HFFc6 (cell line): ENCODE measurements at regions not wholly inside any gene's neighbourhood (a gene's known extent, or its start where the extent isn't known, plus 50 kb on each side); places are given as distances from the start of the nearest gene placed in this dataset.

Experiments used
- DNase-seq: peaks from one replicate; pipeline ENCODE4 v3.0.0-alpha.2; 2018
- H3K27ac Mint-ChIP-seq: 2 replicates; pipeline ENCODE4 v1.8.0; 2020; ENCODE audit warnings: mild to moderate bottlenecking, mixed read lengths
- H3K27me3 Mint-ChIP-seq: 2 replicates; pipeline ENCODE4 v1.8.0; 2021; ENCODE audit warnings: mild to moderate bottlenecking, moderate library complexity, mixed read lengths; ENCODE audit not compliant: insufficient read depth
- H3K36me3 Mint-ChIP-seq: 2 replicates; pipeline ENCODE4 v1.8.0; 2021; ENCODE audit warnings: low read depth, mixed read lengths
- H3K4me1 Mint-ChIP-seq: 2 replicates; pipeline ENCODE4 v1.8.0; 2020; ENCODE audit warnings: low read depth, mixed read lengths
- H3K4me3 Mint-ChIP-seq: 2 replicates; pipeline ENCODE4 v1.8.0; 2020; ENCODE audit warnings: mild to moderate bottlenecking, moderate library complexity, mixed read lengths
- H3K9me3 Mint-ChIP-seq: 2 replicates; pipeline ENCODE4 v1.8.0; 2020; ENCODE audit warnings: mild to moderate bottlenecking, mixed read lengths
- TF ChIP-seq, protein P1 (sequence below): fragments of 200-600 bp; sonication (generic); IDR thresholded peaks from 2 replicates; pipeline ENCODE4 v1.5.0; 2021; ENCODE audit warnings: antibody characterized with exemption, mild to moderate bottlenecking

DNA sequence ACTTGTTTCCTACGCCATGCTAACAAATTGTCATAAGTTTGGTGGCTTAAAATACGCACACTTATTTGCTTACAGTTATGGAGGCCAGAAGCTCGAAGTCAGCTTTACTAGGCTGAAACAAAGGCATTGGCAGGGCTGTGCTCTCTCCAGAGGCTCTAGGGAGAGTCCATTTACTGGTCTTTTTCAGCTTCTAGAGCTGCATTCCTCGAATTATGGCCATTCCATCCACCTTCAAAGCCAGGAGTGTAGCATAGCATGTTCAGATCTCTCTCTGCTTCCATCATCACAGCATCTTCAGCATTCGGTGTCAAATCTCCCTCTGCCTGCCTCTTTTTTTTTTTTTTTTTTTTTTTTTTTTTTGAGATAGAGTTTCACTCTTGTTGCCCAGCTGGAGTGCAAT lies 670.2 kb downstream of the ACTL7B start:
- Mint-ChIP-seq H3K27me3 (no peaks in the 10 kb centered on the region; the same call in 1 of the 2 replicates), H3K9me3 (peaks cover 25% of the 10 kb centered on the region), H3K4me1 (no peaks in the 10 kb centered on the region), H3K27ac (no peak overlapping the region), H3K36me3 (no peaks in the 10 kb centered on the region), H3K4me3 (no peak overlapping the region)
- TF ChIP-seq, protein P1, sequence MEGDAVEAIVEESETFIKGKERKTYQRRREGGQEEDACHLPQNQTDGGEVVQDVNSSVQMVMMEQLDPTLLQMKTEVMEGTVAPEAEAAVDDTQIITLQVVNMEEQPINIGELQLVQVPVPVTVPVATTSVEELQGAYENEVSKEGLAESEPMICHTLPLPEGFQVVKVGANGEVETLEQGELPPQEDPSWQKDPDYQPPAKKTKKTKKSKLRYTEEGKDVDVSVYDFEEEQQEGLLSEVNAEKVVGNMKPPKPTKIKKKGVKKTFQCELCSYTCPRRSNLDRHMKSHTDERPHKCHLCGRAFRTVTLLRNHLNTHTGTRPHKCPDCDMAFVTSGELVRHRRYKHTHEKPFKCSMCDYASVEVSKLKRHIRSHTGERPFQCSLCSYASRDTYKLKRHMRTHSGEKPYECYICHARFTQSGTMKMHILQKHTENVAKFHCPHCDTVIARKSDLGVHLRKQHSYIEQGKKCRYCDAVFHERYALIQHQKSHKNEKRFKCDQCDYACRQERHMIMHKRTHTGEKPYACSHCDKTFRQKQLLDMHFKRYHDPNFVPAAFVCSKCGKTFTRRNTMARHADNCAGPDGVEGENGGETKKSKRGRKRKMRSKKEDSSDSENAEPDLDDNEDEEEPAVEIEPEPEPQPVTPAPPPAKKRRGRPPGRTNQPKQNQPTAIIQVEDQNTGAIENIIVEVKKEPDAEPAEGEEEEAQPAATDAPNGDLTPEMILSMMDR, result no peak
- no peak for DNase-seq

DNA sequence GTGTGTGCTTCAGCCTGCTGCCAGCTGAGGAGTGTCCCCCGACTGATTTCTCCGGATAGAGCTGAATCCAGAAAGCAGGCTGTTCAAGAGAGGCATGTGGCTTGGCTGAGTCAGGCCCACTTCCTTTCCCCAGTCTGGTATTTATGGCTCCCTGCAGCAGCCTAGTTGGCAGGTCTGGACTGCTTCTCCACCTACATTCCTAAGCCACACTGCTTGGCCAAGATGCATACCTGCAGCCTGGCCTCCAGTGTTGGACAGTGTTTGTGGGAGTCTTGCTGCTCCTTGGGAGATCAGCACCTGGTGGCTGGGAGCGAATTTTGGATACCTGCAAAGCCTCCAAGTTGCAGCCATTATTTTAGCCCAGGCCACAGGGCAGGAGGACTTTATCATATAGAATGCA lies 670.8 kb downstream of the ACTL7B start:
- Mint-ChIP-seq H3K36me3 (no peaks in the 10 kb centered on the region), H3K27ac (no peak overlapping the region), H3K4me1 (no peaks in the 10 kb centered on the region), H3K4me3 (no peak overlapping the region), H3K9me3 (peaks cover 26% of the 10 kb centered on the region), H3K27me3 (no peaks in the 10 kb centered on the region)
- DNase-seq, result no peak
- TF ChIP-seq, protein P1, result no peak

DNA sequence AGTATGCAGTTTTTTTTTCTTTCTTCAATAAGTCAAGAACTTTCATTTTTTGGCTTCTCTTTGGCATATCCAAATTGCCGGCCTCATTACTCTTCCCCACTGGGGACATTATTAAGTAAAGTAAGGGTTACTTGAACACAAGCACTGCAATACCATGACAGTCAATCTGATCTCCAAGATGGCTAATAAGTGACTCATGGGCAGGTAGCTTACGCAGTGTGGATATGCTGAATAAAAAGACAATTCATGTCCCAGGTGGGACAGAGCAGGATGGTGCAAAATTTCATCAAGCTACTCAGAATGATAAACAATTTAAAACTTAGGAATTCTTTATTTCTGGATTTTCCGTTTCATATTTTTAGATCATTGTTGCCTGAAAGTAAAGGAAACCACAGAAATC lies 671.8 kb downstream of the ACTL7B start:
- DNase-seq, result no peak
- Mint-ChIP-seq H3K9me3 (peaks cover 23% of the 10 kb centered on the region), H3K36me3 (no peaks in the 10 kb centered on the region), H3K4me3 (no peak overlapping the region), H3K27me3 (no peaks in the 10 kb centered on the region), H3K4me1 (no peaks in the 10 kb centered on the region), H3K27ac (no peak overlapping the region)
- TF ChIP-seq, protein P1, result no peak

DNA sequence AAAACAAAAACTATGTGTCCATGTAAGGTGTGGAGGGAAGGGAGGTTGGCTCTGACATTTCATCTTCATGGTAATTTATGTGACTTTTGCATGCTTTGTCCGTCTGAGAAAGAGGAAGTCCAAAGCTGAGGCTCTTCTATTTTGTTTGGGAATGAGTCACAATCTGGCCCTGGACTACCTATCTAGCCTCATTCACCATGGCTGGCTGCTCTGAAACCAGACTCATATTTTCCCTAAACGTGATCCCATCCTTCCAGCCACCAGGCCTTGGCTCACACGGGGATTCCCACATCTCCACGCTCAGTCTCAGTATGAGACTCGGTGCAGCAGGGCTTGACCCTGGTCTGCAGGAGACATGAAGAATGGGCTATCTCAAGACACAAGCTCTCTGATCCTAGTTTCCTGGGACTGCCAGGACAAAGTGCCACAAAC lies 672.8 kb downstream of the ACTL7B start:
- no peaks in the 10 kb centered on the region for H3K36me3 Mint-ChIP-seq
- H3K27ac Mint-ChIP-seq, result no peak overlapping the region
- H3K4me3 Mint-ChIP-seq, result no peak overlapping the region
- no peaks in the 10 kb centered on the region for H3K4me1 Mint-ChIP-seq
- DNase-seq, result no peak
- peaks cover 20% of the 10 kb centered on the region for H3K9me3 Mint-ChIP-seq
- no peaks in the 10 kb centered on the region for H3K27me3 Mint-ChIP-seq
- TF ChIP-seq, protein P1, result no peak

DNA sequence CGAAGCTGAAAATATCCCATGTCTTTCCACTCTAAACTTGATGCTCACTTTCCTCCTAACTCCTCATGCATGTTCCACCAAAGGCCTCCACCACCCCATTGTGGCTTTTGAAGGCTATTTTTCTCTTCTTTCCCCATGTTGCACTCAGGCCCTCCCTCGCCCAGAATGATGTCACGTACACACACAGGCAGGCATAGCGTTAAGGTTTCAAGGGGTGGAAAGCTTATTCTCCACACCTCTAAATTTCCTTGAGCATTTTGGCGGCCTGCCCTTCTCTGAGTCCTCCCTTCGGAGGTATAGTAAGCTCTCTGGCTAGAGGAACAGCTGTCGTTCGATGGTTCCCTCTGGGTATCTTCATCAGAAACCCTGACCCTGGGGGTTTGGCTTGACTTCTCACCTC lies 673.5 kb downstream of the ACTL7B start:
- Mint-ChIP-seq H3K36me3 (no peaks in the 10 kb centered on the region), H3K4me3 (no peak overlapping the region), H3K9me3 (peaks cover 20% of the 10 kb centered on the region), H3K4me1 (no peaks in the 10 kb centered on the region), H3K27ac (no peak overlapping the region), H3K27me3 (no peaks in the 10 kb centered on the region)
- TF ChIP-seq, protein P1, result no peak
- DNase-seq, result no peak

DNA sequence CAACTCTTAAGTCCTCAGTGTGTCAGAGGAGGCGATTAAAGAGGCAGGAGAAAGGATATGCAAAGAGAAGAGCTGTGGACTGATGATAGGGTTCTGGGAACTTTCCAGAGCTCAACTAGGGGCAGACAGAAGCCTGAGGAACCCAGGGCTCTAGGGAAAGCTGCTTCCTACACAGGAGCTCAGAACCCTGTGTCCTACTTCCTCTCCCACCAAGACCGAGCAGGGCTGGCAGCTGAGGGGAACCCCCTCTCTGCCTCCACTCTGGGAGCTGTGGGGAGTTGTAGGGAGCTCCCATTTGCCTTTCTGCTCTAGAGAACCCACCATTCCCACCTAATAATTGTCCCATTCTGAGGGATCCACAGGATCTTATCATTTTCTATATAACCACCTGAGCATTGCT lies 674.3 kb downstream of the ACTL7B start:
- TF ChIP-seq, protein P1, result no peak
- Mint-ChIP-seq H3K4me1 (no peaks in the 10 kb centered on the region), H3K4me3 (no peak overlapping the region), H3K36me3 (no peaks in the 10 kb centered on the region), H3K27ac (no peak overlapping the region), H3K9me3 (peaks cover 16% of the 10 kb centered on the region), H3K27me3 (no peaks in the 10 kb centered on the region)
- no peak for DNase-seq
